ENCODE measurements at regions not wholly inside any gene's neighbourhood (a gene's known extent, or its start where the extent isn't known, plus 50 kb on each side); places are given as distances from the start of the nearest gene placed in this dataset.

- no peak overlapping the region for H3K27ac ChIP-seq (ENCODE audit: low read depth in 2 of 2, low read length in 1 of 2)
- no peak for TF ChIP-seq EP300 (IDR thresholded peaks at IDR 0.05; ENCODE audit: borderline replicate concordance in 1 of 2, low read depth in 1 of 2, low read length in 1 of 2)
- no peak for TF ChIP-seq FOXM1 (IDR thresholded peaks at IDR 0.05; ENCODE audit: low read depth)
- no peak for TF ChIP-seq YY1 (IDR thresholded peaks at IDR 0.05; ENCODE audit: low read depth)
- TF ChIP-seq TCF12 (IDR thresholded peaks at IDR 0.05), result no peak
- no peak for TF ChIP-seq IRF3 (IDR thresholded peaks at IDR 0.05; ENCODE audit: low read depth, low read length)
- TF ChIP-seq RXRA (IDR thresholded peaks at IDR 0.05; ENCODE audit: borderline replicate concordance, low read depth), result no peak
- TF ChIP-seq FOXJ3 (CRISPR knock-in tag; IDR thresholded peaks at IDR 0.05), result no peak
- TF ChIP-seq NFIC (IDR thresholded peaks at IDR 0.05; ENCODE audit: borderline replicate concordance), result no peak
- peak; percentile 43; the same call in 1 of the 2 replicates for TF ChIP-seq FOSL2 (IDR thresholded peaks at IDR 0.05; ENCODE audit: borderline replicate concordance, low read depth)
- peak; percentile 69; the same call in 1 of the 2 replicates for TF ChIP-seq MAX (IDR thresholded peaks at IDR 0.05; ENCODE audit: low read depth)
- TF ChIP-seq RAD21 (IDR thresholded peaks at IDR 0.05; ENCODE audit: low read length), result no peak
- no peak for TF ChIP-seq RCOR1 (IDR thresholded peaks at IDR 0.05; ENCODE audit: low read length)
- TF ChIP-seq TAF1 (IDR thresholded peaks at IDR 0.05; ENCODE audit: borderline replicate concordance, low read depth, low read length), result no peak
- TF ChIP-seq RFX5 (IDR thresholded peaks at IDR 0.05; ENCODE audit: low read length), result no peak
- no peak for TF ChIP-seq USF1 (IDR thresholded peaks at IDR 0.05; ENCODE audit: borderline replicate concordance, low read depth)
- TF ChIP-seq JUND (IDR thresholded peaks at IDR 0.05), result 0 out of 2 replicates have a peak, but pooled peaks have one; percentile 12
- no peak for TF ChIP-seq MXI1 (IDR thresholded peaks at IDR 0.05; ENCODE audit: low read depth, low read length)
- CTCF ChIA-PET, result no interaction called here
- H3K9me3 ChIP-seq, result no peaks in the 10 kb centered on the region
- no peaks in the 10 kb centered on the region for H3K27me3 ChIP-seq (ENCODE audit: insufficient read depth)
- H3K4me3 ChIP-seq (ENCODE audit: low read depth in 2 of 2, low read length in 1 of 2), result no peak overlapping the region
- POLR2A ChIA-PET, result no interaction called here
- H2AFZ ChIP-seq (ENCODE audit: low read depth), result no peak overlapping the region
- DNase-seq, result no peak
- H3K4me1 ChIP-seq (ENCODE audit: control insufficient read depth in 1 of 2, insufficient read depth in 2 of 2, low read depth in 1 of 2, low read length in 1 of 2), result peaks cover 0 to 6% of the 10 kb centered on the region in 2 experiments; a peak in 1 of 4 replicates
- H3K9me2 ChIP-seq, result no peaks in the 10 kb centered on the region
- peaks cover 6% of the 10 kb centered on the region for H3F3A ChIP-seq (replicated peaks; ENCODE audit: insufficient read depth)
- 93% methylated on average over 4 of the region's 4 CpGs for WGBS (ENCODE audit: low lambda C conversion rate)
- H3K9ac ChIP-seq, result no peak overlapping the region
- no peaks in the 10 kb centered on the region for H4K20me1 ChIP-seq (ENCODE audit: insufficient read depth)
- H3K4me2 ChIP-seq, result no peak overlapping the region
- H3K36me3 ChIP-seq (replicated peaks in 1 of 2; ENCODE audit: control insufficient read depth in 1 of 2, insufficient read depth in 2 of 2, low read length in 1 of 2), result no peaks in the 10 kb centered on the region
- H3K79me2 ChIP-seq (ENCODE audit: insufficient read depth), result no peaks in the 10 kb centered on the region
Observed at GRCh38 chr6:113530769-113531168, 326.4 kb upstream of the MARCKS start.

GRCh38 chr6:113539202-113539601, 317.9 kb upstream of the MARCKS start:
- H3K27me3 ChIP-seq (ENCODE audit: insufficient read depth), result no peaks in the 10 kb centered on the region
- H3K9me2 ChIP-seq, result no peaks in the 10 kb centered on the region
- no peak for DNase-seq
- no peak overlapping the region for H3K4me3 ChIP-seq (ENCODE audit: low read depth in 2 of 2, low read length in 1 of 2)
- no peaks in the 10 kb centered on the region for H3K36me3 ChIP-seq (replicated peaks in 1 of 2; ENCODE audit: control insufficient read depth in 1 of 2, insufficient read depth in 2 of 2, low read length in 1 of 2)
- WGBS (ENCODE audit: low lambda C conversion rate), result 89% methylated on average over 2 of the region's 2 CpGs
- POLR2A ChIA-PET, result no interaction called here
- H3F3A ChIP-seq (replicated peaks; ENCODE audit: insufficient read depth), result peaks cover 29% of the 10 kb centered on the region
- CTCF ChIA-PET, result no interaction called here
- H4K20me1 ChIP-seq (ENCODE audit: insufficient read depth), result no peaks in the 10 kb centered on the region
- H3K79me2 ChIP-seq (ENCODE audit: insufficient read depth), result no peaks in the 10 kb centered on the region
- H3K4me2 ChIP-seq, result peak overlapping the region; percentile 18; the same call in 1 of the 2 replicates
- TF ChIP-seq MXI1 (IDR thresholded peaks at IDR 0.05; ENCODE audit: low read depth, low read length) (no peak), NFIC (IDR thresholded peaks at IDR 0.05; ENCODE audit: borderline replicate concordance) (no peak), SMC3 (IDR thresholded peaks at IDR 0.05; ENCODE audit: low read depth, low read length) (no peak)
- no peaks in the 10 kb centered on the region for H3K9me3 ChIP-seq
- peak overlapping the region; percentile 71 to 83; a peak in 3 of 4 replicates for H3K27ac ChIP-seq (ENCODE audit: low read depth in 2 of 2, low read length in 1 of 2)
- H2AFZ ChIP-seq (ENCODE audit: low read depth), result peak overlapping the region; percentile 2; the same call in 1 of the 2 replicates
- no peak overlapping the region; the same call in 1 of the 2 replicates for H3K9ac ChIP-seq
- H3K4me1 ChIP-seq (ENCODE audit: control insufficient read depth in 1 of 2, insufficient read depth in 2 of 2, low read depth in 1 of 2, low read length in 1 of 2), result peaks cover 0 to 15% of the 10 kb centered on the region in 2 experiments; a peak in 1 of 4 replicates

Measured in SK-N-SH (cell line).